Ishikawa (cell line): ENCODE measurements at regions not wholly inside any gene's neighbourhood (a gene's known extent, or its start where the extent isn't known, plus 50 kb on each side); places are given as distances from the start of the nearest gene placed in this dataset.
A peak's percentile ranks its signal among the peaks of the same experiment; 100 is the strongest.

Experiments
- CEBPB ChIP-seq: IDR thresholded peaks from 2 replicates; pipeline ENCODE4 v1.6.1; 2012
- CREB1 ChIP-seq: IDR thresholded peaks from 2 replicates; pipeline ENCODE4 v1.6.1; 2012; ENCODE audit warnings: low read depth
- EGR1 ChIP-seq: IDR thresholded peaks from 2 replicates; pipeline ENCODE4 v1.6.1; 2012
- EP300 ChIP-seq: IDR thresholded peaks from 2 replicates; pipeline ENCODE4 v1.6.1; 2012; ENCODE audit warnings: borderline replicate concordance
- FOXM1 ChIP-seq: IDR thresholded peaks from 2 replicates; pipeline ENCODE4 v1.6.1; 2012; ENCODE audit warnings: low read depth, borderline replicate concordance
- NFIC ChIP-seq: IDR thresholded peaks from 2 replicates; pipeline ENCODE4 v1.6.1; 2012
- RAD21 ChIP-seq: IDR thresholded peaks from 2 replicates; pipeline ENCODE4 v1.6.1; 2012; ENCODE audit warnings: low read depth
- TAF1 ChIP-seq: IDR thresholded peaks from 2 replicates; pipeline ENCODE4 v1.6.1; 2012; ENCODE audit warnings: low read depth, mild to moderate bottlenecking
- TCF12 ChIP-seq: IDR thresholded peaks from 2 replicates; pipeline ENCODE4 v1.6.1; 2012; ENCODE audit warnings: low read depth
- TEAD4 ChIP-seq: IDR thresholded peaks from 2 replicates; pipeline ENCODE4 v1.6.1; 2012
- YY1 ChIP-seq: IDR thresholded peaks from 2 replicates; pipeline ENCODE4 v1.6.1; 2012; ENCODE audit warnings: low read depth
- ZBTB7A ChIP-seq: IDR thresholded peaks from 2 replicates; pipeline ENCODE4 v1.6.1; 2012; ENCODE audit warnings: low read depth
- TF ChIP-seq, protein P1 (sequence below): IDR thresholded peaks from 2 replicates; pipeline ENCODE4 v1.6.1; 2012
- TF ChIP-seq, protein P2 (sequence below): IDR thresholded peaks from 2 replicates; pipeline ENCODE4 v1.6.1; 2012
- TF ChIP-seq, protein P3 (sequence below): IDR thresholded peaks from 2 replicates; pipeline ENCODE4 v1.6.1; 2012; ENCODE audit warnings: low read depth, mild to moderate bottlenecking

DNA sequence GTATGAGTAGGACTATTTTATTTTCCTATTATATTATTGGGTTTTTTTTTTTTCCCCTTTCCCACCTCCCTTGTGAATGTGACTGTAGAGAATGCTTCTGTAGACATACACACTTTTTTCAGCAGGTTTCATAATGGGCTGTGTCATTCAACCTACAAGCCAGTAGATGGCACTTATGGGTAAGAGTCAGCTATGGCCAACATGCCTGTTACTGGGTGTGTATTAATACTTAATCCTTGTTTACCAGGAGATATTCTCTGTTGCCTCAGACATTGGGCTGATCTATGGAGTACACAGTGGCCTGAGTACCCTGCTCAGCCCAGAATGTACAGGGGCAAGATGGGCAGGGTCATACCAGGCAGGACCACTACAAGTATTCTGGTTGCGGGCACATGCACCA is 382.5 kb downstream of the EPHA7 start:
- no peak for TF ChIP-seq NFIC
- TF ChIP-seq CREB1: no peak
- no peak for TF ChIP-seq YY1
- TF ChIP-seq RAD21: peak; percentile 37

DNA sequence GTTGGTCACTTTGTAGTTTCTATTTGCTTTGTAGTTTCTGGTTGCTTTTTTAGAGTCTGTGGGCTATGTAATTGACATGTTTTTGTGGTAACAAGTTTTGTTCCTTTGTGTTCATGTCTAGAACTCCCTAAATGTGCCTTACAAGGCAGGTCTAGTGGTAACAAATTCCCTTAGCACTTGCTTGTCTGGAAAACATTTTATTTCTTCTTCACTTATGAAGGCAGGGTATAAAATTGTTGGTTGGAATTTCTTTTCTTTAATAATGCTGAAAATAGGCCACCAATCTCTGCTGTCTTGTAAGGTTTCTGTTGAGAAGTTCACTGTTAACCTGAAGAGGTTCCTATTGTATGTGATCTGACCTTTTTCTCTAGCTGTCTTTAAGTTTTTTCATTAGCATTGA is 383.6 kb downstream of the EPHA7 start:
- TF ChIP-seq TCF12 (no peak), RAD21 (no peak), EP300 (no peak), TEAD4 (no peak), CREB1 (no peak), EGR1 (no peak), TAF1 (no peak), NFIC (no peak), FOXM1 (no peak), CEBPB (no peak), YY1 (no peak), ZBTB7A (no peak)
- TF ChIP-seq, protein P1, sequence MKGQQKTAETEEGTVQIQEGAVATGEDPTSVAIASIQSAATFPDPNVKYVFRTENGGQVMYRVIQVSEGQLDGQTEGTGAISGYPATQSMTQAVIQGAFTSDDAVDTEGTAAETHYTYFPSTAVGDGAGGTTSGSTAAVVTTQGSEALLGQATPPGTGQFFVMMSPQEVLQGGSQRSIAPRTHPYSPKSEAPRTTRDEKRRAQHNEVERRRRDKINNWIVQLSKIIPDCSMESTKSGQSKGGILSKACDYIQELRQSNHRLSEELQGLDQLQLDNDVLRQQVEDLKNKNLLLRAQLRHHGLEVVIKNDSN: no peak
- TF ChIP-seq, protein P2, sequence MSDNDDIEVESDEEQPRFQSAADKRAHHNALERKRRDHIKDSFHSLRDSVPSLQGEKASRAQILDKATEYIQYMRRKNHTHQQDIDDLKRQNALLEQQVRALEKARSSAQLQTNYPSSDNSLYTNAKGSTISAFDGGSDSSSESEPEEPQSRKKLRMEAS: no peak
- TF ChIP-seq, protein P3, sequence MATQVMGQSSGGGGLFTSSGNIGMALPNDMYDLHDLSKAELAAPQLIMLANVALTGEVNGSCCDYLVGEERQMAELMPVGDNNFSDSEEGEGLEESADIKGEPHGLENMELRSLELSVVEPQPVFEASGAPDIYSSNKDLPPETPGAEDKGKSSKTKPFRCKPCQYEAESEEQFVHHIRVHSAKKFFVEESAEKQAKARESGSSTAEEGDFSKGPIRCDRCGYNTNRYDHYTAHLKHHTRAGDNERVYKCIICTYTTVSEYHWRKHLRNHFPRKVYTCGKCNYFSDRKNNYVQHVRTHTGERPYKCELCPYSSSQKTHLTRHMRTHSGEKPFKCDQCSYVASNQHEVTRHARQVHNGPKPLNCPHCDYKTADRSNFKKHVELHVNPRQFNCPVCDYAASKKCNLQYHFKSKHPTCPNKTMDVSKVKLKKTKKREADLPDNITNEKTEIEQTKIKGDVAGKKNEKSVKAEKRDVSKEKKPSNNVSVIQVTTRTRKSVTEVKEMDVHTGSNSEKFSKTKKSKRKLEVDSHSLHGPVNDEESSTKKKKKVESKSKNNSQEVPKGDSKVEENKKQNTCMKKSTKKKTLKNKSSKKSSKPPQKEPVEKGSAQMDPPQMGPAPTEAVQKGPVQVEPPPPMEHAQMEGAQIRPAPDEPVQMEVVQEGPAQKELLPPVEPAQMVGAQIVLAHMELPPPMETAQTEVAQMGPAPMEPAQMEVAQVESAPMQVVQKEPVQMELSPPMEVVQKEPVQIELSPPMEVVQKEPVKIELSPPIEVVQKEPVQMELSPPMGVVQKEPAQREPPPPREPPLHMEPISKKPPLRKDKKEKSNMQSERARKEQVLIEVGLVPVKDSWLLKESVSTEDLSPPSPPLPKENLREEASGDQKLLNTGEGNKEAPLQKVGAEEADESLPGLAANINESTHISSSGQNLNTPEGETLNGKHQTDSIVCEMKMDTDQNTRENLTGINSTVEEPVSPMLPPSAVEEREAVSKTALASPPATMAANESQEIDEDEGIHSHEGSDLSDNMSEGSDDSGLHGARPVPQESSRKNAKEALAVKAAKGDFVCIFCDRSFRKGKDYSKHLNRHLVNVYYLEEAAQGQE: no peak

DNA sequence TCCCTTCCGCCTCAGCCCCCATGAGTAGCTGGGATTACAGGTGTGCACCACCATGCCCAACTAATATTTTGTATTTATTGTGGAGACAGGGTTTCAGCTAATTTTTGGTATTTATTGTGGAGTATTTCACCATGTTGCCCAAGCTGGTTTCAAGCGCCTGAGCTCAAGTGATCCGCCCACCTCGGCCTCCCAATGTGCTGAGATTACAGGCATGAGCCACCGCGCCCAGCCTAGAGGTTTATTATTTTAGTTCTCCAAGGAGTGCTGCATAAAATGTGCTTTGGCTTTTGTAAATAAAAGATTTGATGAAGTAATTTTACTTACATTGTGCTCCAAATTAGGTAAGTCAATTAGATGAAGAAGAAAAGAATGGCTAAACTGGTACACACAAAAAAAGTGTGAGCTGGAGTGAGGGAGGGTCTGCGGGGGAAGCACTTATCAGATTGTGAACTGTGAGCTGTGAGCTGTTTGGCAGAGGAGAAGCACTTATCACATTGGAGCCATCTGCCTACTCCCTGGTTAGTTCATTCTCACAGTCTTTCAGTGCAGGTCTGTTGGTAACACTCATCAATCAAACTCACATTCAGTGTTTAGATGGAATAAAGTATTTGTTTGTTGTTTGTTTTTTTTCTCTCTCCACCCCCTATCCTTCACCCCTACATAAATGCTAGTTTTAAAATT is 398.0 kb downstream of the EPHA7 start:
- no peak for TF ChIP-seq CREB1
- TF ChIP-seq ZBTB7A: no peak
- TF ChIP-seq, protein P3: no peak
- TF ChIP-seq TAF1: no peak
- TF ChIP-seq, protein P1: no peak
- no peak for TF ChIP-seq YY1
- no peak for TF ChIP-seq EGR1
- TF ChIP-seq EP300: no peak
- TF ChIP-seq, protein P2: no peak
- TF ChIP-seq CEBPB: no peak
- no peak for TF ChIP-seq TEAD4
- no peak for TF ChIP-seq TCF12
- TF ChIP-seq RAD21: no peak
- TF ChIP-seq NFIC: no peak
- no peak for TF ChIP-seq FOXM1

DNA sequence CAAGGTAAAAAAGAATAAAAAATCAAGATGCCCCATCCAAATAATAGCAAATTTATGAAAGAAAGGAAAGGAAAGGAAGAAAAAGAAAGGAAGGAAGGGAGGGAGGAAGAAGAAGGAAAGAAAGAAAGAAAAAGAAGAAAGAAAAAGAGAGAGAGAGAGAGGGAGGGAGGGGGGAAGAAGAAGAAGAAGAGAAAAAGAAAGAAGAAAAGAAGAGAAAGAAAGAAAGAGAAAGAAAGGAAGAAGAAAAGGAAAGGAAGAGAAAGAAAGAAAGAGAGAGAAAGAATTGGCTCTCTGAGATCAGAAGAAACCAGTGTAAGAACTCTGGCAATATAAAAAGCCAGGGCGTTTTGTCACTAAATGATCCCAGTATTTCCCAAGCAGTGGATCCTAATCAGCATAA is 401.7 kb downstream of the EPHA7 start:
- TF ChIP-seq YY1: no peak
- TF ChIP-seq CEBPB: no peak
- TF ChIP-seq FOXM1: no peak
- TF ChIP-seq EGR1: no peak
- no peak for TF ChIP-seq TEAD4
- TF ChIP-seq RAD21: no peak
- no peak for TF ChIP-seq CREB1
- TF ChIP-seq, protein P2: no peak
- no peak for TF ChIP-seq TCF12
- TF ChIP-seq NFIC: no peak
- TF ChIP-seq, protein P1: no peak
- no peak for TF ChIP-seq ZBTB7A
- TF ChIP-seq, protein P3: no peak
- no peak for TF ChIP-seq EP300
- TF ChIP-seq TAF1: no peak
